SJSA1 (cell line): ENCODE measurements at regions not wholly inside any gene's neighbourhood (a gene's known extent, or its start where the extent isn't known, plus 50 kb on each side); places are given as distances from the start of the nearest gene placed in this dataset.

Source experiments
- DNase-seq, 2 experiments: peaks; one replicate each; pipeline ENCODE4 v3.0.0-alpha.2; 2015 to 2020; ENCODE audit warnings: low spot score in 2 of 2, low read depth in 1 of 2
- H3K27ac ChIP-seq: fragments of 250-450 bp; sonication (Bioruptor Pico); 2 replicates; pipeline ENCODE4 v1.5.1; 2020; ENCODE audit warnings: mild to moderate bottlenecking, moderate library complexity
- H3K27me3 ChIP-seq: fragments of 250-450 bp; sonication (Bioruptor Pico); replicated peaks from 2 replicates; pipeline ENCODE4 v1.5.1; 2020; ENCODE audit warnings: mild to moderate bottlenecking, moderate library complexity
- H3K36me3 ChIP-seq: fragments of 250-450 bp; sonication (Bioruptor Pico); 2 replicates; pipeline ENCODE4 v1.5.1; 2020; ENCODE audit warnings: mild to moderate bottlenecking
- H3K4me1 ChIP-seq: fragments of 250-450 bp; sonication (Bioruptor Pico); replicated peaks from 2 replicates; pipeline ENCODE4 v1.6.1; 2021; ENCODE audit warnings: mild to moderate bottlenecking
- H3K4me3 ChIP-seq: fragments of 250-450 bp; sonication (Bioruptor Pico); 2 replicates; pipeline ENCODE4 v1.5.1; 2020; ENCODE audit warnings: mild to moderate bottlenecking
- H3K9me3 ChIP-seq: fragments of 250-450 bp; sonication (Bioruptor Pico); replicated peaks from 2 replicates; pipeline ENCODE4 v1.5.1; 2020; ENCODE audit warnings: mild to moderate bottlenecking

- H3K27ac ChIP-seq = no peak overlapping the region
- no peak for DNase-seq
Measured at GRCh38 chr1:116454940-116455339, 81.9 kb downstream of the ATP1A1 start.

GRCh38 chr1:116455509-116455908 is 82.5 kb downstream of the ATP1A1 start:
- Histone ChIP-seq H3K36me3 (no peaks in the 10 kb centered on the region), H3K9me3 (no peaks in the 10 kb centered on the region), H3K27me3 (peaks cover 4% of the 10 kb centered on the region; the same call in 1 of the 2 replicates), H3K27ac (no peak overlapping the region), H3K4me3 (no peak overlapping the region), H3K4me1 (no peaks in the 10 kb centered on the region)
- DNase-seq = no peak

More at GRCh38 chr1:116454940-116455339, 81.9 kb downstream of the ATP1A1 start:
- H3K9me3 ChIP-seq = no peaks in the 10 kb centered on the region
- H3K4me3 ChIP-seq = no peak overlapping the region
- no peaks in the 10 kb centered on the region for H3K4me1 ChIP-seq
- peaks cover 4% of the 10 kb centered on the region; the same call in 1 of the 2 replicates for H3K27me3 ChIP-seq
- H3K36me3 ChIP-seq = no peaks in the 10 kb centered on the region

- Histone ChIP-seq H3K4me1 (no peaks in the 10 kb centered on the region), H3K9me3 (no peaks in the 10 kb centered on the region), H3K27me3 (no peaks in the 10 kb centered on the region), H3K4me3 (no peak overlapping the region), H3K27ac (no peak overlapping the region), H3K36me3 (no peaks in the 10 kb centered on the region)
- no peak for DNase-seq
Measured at GRCh38 chr1:116457946-116458604, 85.0 kb downstream of the ATP1A1 start.

GRCh38 chr1:116458695-116459094 is 85.7 kb downstream of the ATP1A1 start:
- no peak for DNase-seq
- Histone ChIP-seq H3K36me3 (no peaks in the 10 kb centered on the region), H3K4me3 (no peak overlapping the region), H3K4me1 (no peaks in the 10 kb centered on the region), H3K9me3 (no peaks in the 10 kb centered on the region), H3K27ac (no peak overlapping the region), H3K27me3 (no peaks in the 10 kb centered on the region)

- Histone ChIP-seq H3K9me3 (no peaks in the 10 kb centered on the region), H3K36me3 (no peaks in the 10 kb centered on the region), H3K4me3 (no peak overlapping the region), H3K4me1 (no peaks in the 10 kb centered on the region), H3K27ac (no peak overlapping the region), H3K27me3 (no peaks in the 10 kb centered on the region)
- DNase-seq = no peak
Measured at GRCh38 chr1:116460261-116460660, 87.2 kb downstream of the ATP1A1 start.

GRCh38 chr1:116460783-116461376 is 87.8 kb downstream of the ATP1A1 start:
- Histone ChIP-seq H3K4me3 (no peak overlapping the region), H3K4me1 (no peaks in the 10 kb centered on the region), H3K36me3 (no peaks in the 10 kb centered on the region), H3K9me3 (no peaks in the 10 kb centered on the region), H3K27me3 (no peaks in the 10 kb centered on the region), H3K27ac (no peak overlapping the region)
- no peak for DNase-seq

GRCh38 chr1:116461723-116462122 is 88.7 kb downstream of the ATP1A1 start:
- H3K27me3 ChIP-seq = no peaks in the 10 kb centered on the region
- no peak overlapping the region for H3K4me3 ChIP-seq
- no peaks in the 10 kb centered on the region for H3K4me1 ChIP-seq
- DNase-seq = peak in 1 of 2 experiments; percentile 11
- H3K36me3 ChIP-seq = no peaks in the 10 kb centered on the region
- no peaks in the 10 kb centered on the region for H3K9me3 ChIP-seq
- H3K27ac ChIP-seq = no peak overlapping the region

GRCh38 chr1:116462722-116463121 is 89.7 kb downstream of the ATP1A1 start:
- 0 out of 2 replicates have a peak, but pooled peaks cover 2% of the 10 kb centered on the region for H3K27me3 ChIP-seq
- no peak for DNase-seq
- H3K4me3 ChIP-seq = no peak overlapping the region
- H3K9me3 ChIP-seq = no peaks in the 10 kb centered on the region
- no peak overlapping the region for H3K27ac ChIP-seq
- H3K4me1 ChIP-seq = no peaks in the 10 kb centered on the region
- no peaks in the 10 kb centered on the region for H3K36me3 ChIP-seq

GRCh38 chr1:116463730-116464129 is 90.7 kb downstream of the ATP1A1 start:
- no peak overlapping the region for H3K4me3 ChIP-seq
- H3K27me3 ChIP-seq = 0 out of 2 replicates have a peak, but pooled peaks cover 3% of the 10 kb centered on the region
- no peaks in the 10 kb centered on the region for H3K9me3 ChIP-seq
- H3K27ac ChIP-seq = no peak overlapping the region
- H3K36me3 ChIP-seq = no peaks in the 10 kb centered on the region
- DNase-seq = no peak
- H3K4me1 ChIP-seq = no peaks in the 10 kb centered on the region
